ENCODE measurements at regions not wholly inside any gene's neighbourhood (a gene's known extent, or its start where the extent isn't known, plus 50 kb on each side); places are given as distances from the start of the nearest gene placed in this dataset.

GRCh38 chr9:73270967-73271721, 119.5 kb downstream of the ANXA1 start:
- H3K27ac ChIP-seq, result no peak overlapping the region
- no peaks in the 10 kb centered on the region for H3K36me3 Mint-ChIP-seq
- TF ChIP-seq EZH2phosphoT487 (IDR thresholded peaks at IDR 0.05) (no peak), EZH2 (IDR thresholded peaks at IDR 0.05) (no peak), CTCF (IDR thresholded peaks at IDR 0.05) (no peak)
- H3K4me1 Mint-ChIP-seq, result peaks cover 2% of the 10 kb centered on the region
- no peak overlapping the region for H3K4me2 ChIP-seq
- no peak overlapping the region for H3K4me3 Mint-ChIP-seq
- H3K79me2 ChIP-seq (ENCODE audit: low read depth), result no peaks in the 10 kb centered on the region
- H2AFZ ChIP-seq (replicated peaks), result peak overlapping the region; percentile 59
- H3K9me3 Mint-ChIP-seq, result no peaks in the 10 kb centered on the region
- no peak for DNase-seq (ENCODE audit: low spot score)
- H3K4me1 ChIP-seq, result peaks cover 5% of the 10 kb centered on the region
- no peaks in the 10 kb centered on the region for H3K27me3 ChIP-seq
- H3F3A ChIP-seq (ENCODE audit: low read depth), result no peaks in the 10 kb centered on the region
- H4K20me1 ChIP-seq (ENCODE audit: low read depth), result no peaks in the 10 kb centered on the region
- no peak overlapping the region for H3K4me3 ChIP-seq
- no peaks in the 10 kb centered on the region for H3K9me3 ChIP-seq (ENCODE audit: low read depth)
- no peaks in the 10 kb centered on the region for H3K36me3 ChIP-seq
- no peaks in the 10 kb centered on the region for H3K27me3 Mint-ChIP-seq (ENCODE audit: insufficient read depth, low read depth)
- H3K27ac Mint-ChIP-seq, result no peak overlapping the region
- H3K9ac ChIP-seq, result no peak overlapping the region

GRCh38 chr9:73280113-73280512, 128.4 kb downstream of the ANXA1 start:
- no peak overlapping the region for H2AFZ ChIP-seq (replicated peaks)
- H3K27me3 Mint-ChIP-seq (ENCODE audit: insufficient read depth, low read depth), result no peaks in the 10 kb centered on the region
- no peaks in the 10 kb centered on the region for H3K79me2 ChIP-seq (ENCODE audit: low read depth)
- no peaks in the 10 kb centered on the region for H4K20me1 ChIP-seq (ENCODE audit: low read depth)
- TF ChIP-seq EZH2 (IDR thresholded peaks at IDR 0.05) (no peak), EZH2phosphoT487 (IDR thresholded peaks at IDR 0.05) (peak; percentile 90)
- no peak overlapping the region for H3K9ac ChIP-seq
- H3K36me3 ChIP-seq, result no peaks in the 10 kb centered on the region
- H3K27ac ChIP-seq, result peak overlapping the region; percentile 81
- H3K4me3 ChIP-seq, result peak overlapping the region; percentile 24
- DNase-seq (ENCODE audit: low spot score), result peak; percentile 61
- H3K36me3 Mint-ChIP-seq, result no peaks in the 10 kb centered on the region
- H3K4me1 Mint-ChIP-seq, result peaks cover 15% of the 10 kb centered on the region
- no peak overlapping the region for H3K27ac Mint-ChIP-seq
- peaks cover 70% of the 10 kb centered on the region for H3K4me1 ChIP-seq
- peaks cover 39% of the 10 kb centered on the region for H3F3A ChIP-seq (ENCODE audit: low read depth)
- H3K27me3 ChIP-seq, result no peaks in the 10 kb centered on the region
- H3K9me3 Mint-ChIP-seq, result no peaks in the 10 kb centered on the region
- peak overlapping the region; percentile 65 for H3K4me2 ChIP-seq
- H3K4me3 Mint-ChIP-seq, result no peak overlapping the region
- H3K9me3 ChIP-seq (ENCODE audit: low read depth), result no peaks in the 10 kb centered on the region

- Histone ChIP-seq H3K9me3 (ENCODE audit: low read depth) (no peaks in the 10 kb centered on the region), H2AFZ (replicated peaks) (no peak overlapping the region), H3K27me3 (no peaks in the 10 kb centered on the region), H4K20me1 (ENCODE audit: low read depth) (no peaks in the 10 kb centered on the region), H3K27ac (peak overlapping the region; percentile 40), H3K4me1 (peaks cover 43% of the 10 kb centered on the region), H3K36me3 (no peaks in the 10 kb centered on the region), H3K4me2 (peak overlapping the region; percentile 19), H3F3A (ENCODE audit: low read depth) (peaks cover 28% of the 10 kb centered on the region), H3K79me2 (ENCODE audit: low read depth) (no peaks in the 10 kb centered on the region), H3K9ac (no peak overlapping the region), H3K4me3 (no peak overlapping the region)
- Mint-ChIP-seq H3K27ac (no peak overlapping the region), H3K4me1 (peaks cover 15% of the 10 kb centered on the region), H3K4me3 (no peak overlapping the region), H3K9me3 (no peaks in the 10 kb centered on the region), H3K27me3 (ENCODE audit: insufficient read depth, low read depth) (no peaks in the 10 kb centered on the region), H3K36me3 (no peaks in the 10 kb centered on the region)
- peak; percentile 43 for DNase-seq (ENCODE audit: low spot score)
- TF ChIP-seq EZH2 (IDR thresholded peaks at IDR 0.05) (no peak), CTCF (IDR thresholded peaks at IDR 0.05) (no peak), EZH2phosphoT487 (IDR thresholded peaks at IDR 0.05) (no peak)
Measured at GRCh38 chr9:73284377-73284776, 132.7 kb downstream of the ANXA1 start.

GRCh38 chr9:73294336-73294735, 142.7 kb downstream of the ANXA1 start:
- H3K9ac ChIP-seq, result no peak overlapping the region
- Mint-ChIP-seq H3K4me1 (no peaks in the 10 kb centered on the region), H3K27me3 (ENCODE audit: insufficient read depth, low read depth) (no peaks in the 10 kb centered on the region), H3K27ac (no peak overlapping the region), H3K4me3 (no peak overlapping the region), H3K36me3 (peaks cover 2% of the 10 kb centered on the region), H3K9me3 (peaks cover 13% of the 10 kb centered on the region)
- TF ChIP-seq EZH2phosphoT487 (IDR thresholded peaks at IDR 0.05) (no peak), EZH2 (IDR thresholded peaks at IDR 0.05) (no peak), CTCF (IDR thresholded peaks at IDR 0.05) (no peak)
- no peaks in the 10 kb centered on the region for H3K9me3 ChIP-seq (ENCODE audit: low read depth)
- no peaks in the 10 kb centered on the region for H3K36me3 ChIP-seq
- no peak for DNase-seq (ENCODE audit: low spot score)
- H3K4me2 ChIP-seq, result no peak overlapping the region
- no peak overlapping the region for H3K27ac ChIP-seq
- H3K79me2 ChIP-seq (ENCODE audit: low read depth), result no peaks in the 10 kb centered on the region
- H3K27me3 ChIP-seq, result no peaks in the 10 kb centered on the region
- no peaks in the 10 kb centered on the region for H3K4me1 ChIP-seq
- H4K20me1 ChIP-seq (ENCODE audit: low read depth), result no peaks in the 10 kb centered on the region
- no peaks in the 10 kb centered on the region for H3F3A ChIP-seq (ENCODE audit: low read depth)
- no peak overlapping the region for H2AFZ ChIP-seq (replicated peaks)
- no peak overlapping the region for H3K4me3 ChIP-seq
